T-helper 1 cell treated with Interleukin-12 subunit alpha and Interleukin-12 subunit beta and Interleukin-4 antibody, amounts not matched to agents 30 μg/mL and 1 μg/mL, for 36 hours (primary cell): ENCODE measurements at regions not wholly inside any gene's neighbourhood (a gene's known extent, or its start where the extent isn't known, plus 50 kb on each side); places are given as distances from the start of the nearest gene placed in this dataset.
"Not testable (repeated sequence)": the region's sequence is repeated elsewhere in the genome, so short reads cannot be mapped to it uniquely, and the experiment has no call there.

ENCODE experiments used
- H3K27ac Mint-ChIP-seq: one replicate; pipeline ENCODE4 v1.8.0; 2021; ENCODE audit warnings: mild to moderate bottlenecking, mixed read lengths
- H3K27me3 Mint-ChIP-seq: one replicate; pipeline ENCODE4 v1.8.0; 2021; ENCODE audit warnings: low read depth, mixed read lengths
- H3K36me3 Mint-ChIP-seq: one replicate; pipeline ENCODE4 v1.8.0; 2021; ENCODE audit warnings: low read depth, mixed read lengths
- H3K4me1 Mint-ChIP-seq: one replicate; pipeline ENCODE4 v1.8.0; 2021; ENCODE audit warnings: low read depth, mixed read lengths
- H3K4me3 Mint-ChIP-seq: one replicate; pipeline ENCODE4 v1.8.0; 2021; ENCODE audit warnings: mild to moderate bottlenecking, moderate library complexity, mixed read lengths
- H3K9me3 Mint-ChIP-seq: one replicate; pipeline ENCODE4 v1.8.0; 2021; ENCODE audit warnings: mixed read lengths

- H3K27me3 Mint-ChIP-seq, H3K4me3 Mint-ChIP-seq, H3K36me3 Mint-ChIP-seq, H3K4me1 Mint-ChIP-seq, H3K27ac Mint-ChIP-seq, H3K9me3 Mint-ChIP-seq: not testable (repeated sequence)
Observed at GRCh38 chr12:74281401-74282180, 256.0 kb upstream of the ATXN7L3B start.

DNA sequence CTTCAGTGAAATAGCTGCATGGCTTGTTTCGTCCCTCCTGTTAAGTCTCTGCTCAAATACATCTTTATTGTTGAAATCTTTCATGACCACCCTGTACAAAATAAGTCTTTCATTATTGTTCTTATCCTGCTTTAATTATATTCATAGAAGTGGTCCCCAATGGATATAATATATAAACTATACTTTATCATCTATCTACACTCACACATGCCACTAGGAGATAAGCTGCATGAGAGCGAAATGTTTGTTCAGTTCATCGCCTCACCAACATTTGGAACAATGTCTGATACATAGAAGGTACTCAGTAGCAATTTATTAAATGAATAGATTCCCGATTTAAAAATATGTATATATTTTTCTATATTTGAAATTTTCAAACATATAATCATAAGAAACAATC lies 254.0 kb upstream of the ATXN7L3B start:
- H3K27me3 Mint-ChIP-seq = no peaks in the 10 kb centered on the region
- H3K4me1 Mint-ChIP-seq = no peaks in the 10 kb centered on the region
- no peak overlapping the region for H3K27ac Mint-ChIP-seq
- H3K9me3 Mint-ChIP-seq = no peaks in the 10 kb centered on the region
- H3K36me3 Mint-ChIP-seq = no peaks in the 10 kb centered on the region
- no peak overlapping the region for H3K4me3 Mint-ChIP-seq

- no peaks in the 10 kb centered on the region for H3K4me1 Mint-ChIP-seq
- no peaks in the 10 kb centered on the region for H3K9me3 Mint-ChIP-seq
- no peak overlapping the region for H3K27ac Mint-ChIP-seq
- no peaks in the 10 kb centered on the region for H3K36me3 Mint-ChIP-seq
- H3K27me3 Mint-ChIP-seq = no peaks in the 10 kb centered on the region
- H3K4me3 Mint-ChIP-seq = no peak overlapping the region
Observed at GRCh38 chr12:74285773-74286172, 251.9 kb upstream of the ATXN7L3B start.

- H3K36me3 Mint-ChIP-seq = no peaks in the 10 kb centered on the region
- no peaks in the 10 kb centered on the region for H3K9me3 Mint-ChIP-seq
- H3K4me1 Mint-ChIP-seq = no peaks in the 10 kb centered on the region
- no peak overlapping the region for H3K27ac Mint-ChIP-seq
- H3K4me3 Mint-ChIP-seq = no peak overlapping the region
- H3K27me3 Mint-ChIP-seq = no peaks in the 10 kb centered on the region
Observed at GRCh38 chr12:74286254-74286653, 251.4 kb upstream of the ATXN7L3B start.

GRCh38 chr12:74292351-74293194 lies 245.1 kb upstream of the ATXN7L3B start:
- Mint-ChIP-seq H3K9me3 (no peaks in the 10 kb centered on the region), H3K4me1 (no peaks in the 10 kb centered on the region), H3K36me3 (no peaks in the 10 kb centered on the region), H3K27me3 (no peaks in the 10 kb centered on the region), H3K27ac (no peak overlapping the region), H3K4me3 (no peak overlapping the region)

GRCh38 chr12:74293689-74294131 lies 243.9 kb upstream of the ATXN7L3B start:
- no peak overlapping the region for H3K4me3 Mint-ChIP-seq
- H3K27ac Mint-ChIP-seq = no peak overlapping the region

DNA sequence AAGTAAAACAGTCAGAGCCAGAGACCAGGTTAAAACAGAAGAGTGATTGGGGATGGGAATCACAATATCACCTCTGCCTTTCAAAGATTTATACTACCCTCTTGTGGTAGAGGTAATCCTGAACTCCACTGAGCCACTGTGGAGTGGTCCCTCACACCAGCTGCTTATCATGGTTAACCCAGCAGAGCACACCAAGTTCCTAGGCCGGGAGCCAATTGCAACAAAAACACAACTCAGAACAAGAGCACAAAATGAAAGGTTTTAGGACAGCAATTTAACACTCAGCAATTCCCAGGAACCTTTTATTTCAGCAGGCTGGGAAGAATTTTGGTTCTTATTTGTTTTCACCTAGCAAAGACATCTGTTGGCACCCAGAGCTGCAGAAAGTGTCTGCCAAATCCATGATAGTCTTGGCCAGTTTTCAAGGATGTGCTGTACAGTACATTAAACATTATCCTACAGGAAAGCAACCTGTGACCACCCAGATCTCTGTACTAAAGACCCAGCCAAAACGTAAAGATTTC lies 220.5 kb upstream of the ATXN7L3B start:
- H3K4me1 Mint-ChIP-seq = no peaks in the 10 kb centered on the region
- H3K36me3 Mint-ChIP-seq = no peaks in the 10 kb centered on the region
- no peaks in the 10 kb centered on the region for H3K27me3 Mint-ChIP-seq
- no peaks in the 10 kb centered on the region for H3K9me3 Mint-ChIP-seq
- H3K27ac Mint-ChIP-seq = no peak overlapping the region
- no peak overlapping the region for H3K4me3 Mint-ChIP-seq

More at GRCh38 chr12:74293689-74294131, 243.9 kb upstream of the ATXN7L3B start:
- Mint-ChIP-seq H3K36me3 (no peaks in the 10 kb centered on the region), H3K4me1 (no peaks in the 10 kb centered on the region), H3K9me3 (no peaks in the 10 kb centered on the region), H3K27me3 (no peaks in the 10 kb centered on the region)

DNA sequence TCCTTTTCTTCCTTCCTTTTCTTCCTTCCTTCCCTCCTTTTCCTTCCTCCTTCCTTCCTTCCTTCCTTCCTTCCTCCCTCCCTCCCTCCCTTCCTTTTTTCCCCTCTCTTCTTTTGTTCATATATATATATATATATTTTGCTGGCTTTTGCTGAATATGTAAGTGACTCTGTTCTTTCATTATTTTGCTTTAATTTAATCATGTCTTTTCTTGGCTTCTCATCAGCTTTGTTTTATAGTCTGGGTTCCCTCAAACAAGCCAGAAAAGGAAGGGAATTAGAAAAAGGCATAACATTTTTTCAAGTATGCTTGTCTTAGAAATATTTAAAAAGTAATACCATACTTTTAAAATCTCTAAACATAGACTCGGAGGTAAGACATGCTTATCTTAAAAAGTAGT lies 219.9 kb upstream of the ATXN7L3B start:
- H3K4me3 Mint-ChIP-seq = no peak overlapping the region
- no peaks in the 10 kb centered on the region for H3K27me3 Mint-ChIP-seq
- H3K4me1 Mint-ChIP-seq = no peaks in the 10 kb centered on the region
- H3K36me3 Mint-ChIP-seq = no peaks in the 10 kb centered on the region
- H3K9me3 Mint-ChIP-seq = no peaks in the 10 kb centered on the region
- H3K27ac Mint-ChIP-seq = no peak overlapping the region

- Mint-ChIP-seq H3K27me3 (no peaks in the 10 kb centered on the region), H3K27ac (no peak overlapping the region), H3K9me3 (no peaks in the 10 kb centered on the region), H3K4me1 (no peaks in the 10 kb centered on the region), H3K4me3 (no peak overlapping the region), H3K36me3 (no peaks in the 10 kb centered on the region)
Observed at GRCh38 chr12:74319886-74320285, 217.7 kb upstream of the ATXN7L3B start.

- Mint-ChIP-seq H3K4me3 (no peak overlapping the region), H3K9me3 (no peaks in the 10 kb centered on the region), H3K27ac (no peak overlapping the region), H3K36me3 (no peaks in the 10 kb centered on the region), H3K4me1 (no peaks in the 10 kb centered on the region), H3K27me3 (no peaks in the 10 kb centered on the region)
Observed at GRCh38 chr12:74321381-74321780, 216.3 kb upstream of the ATXN7L3B start.

DNA sequence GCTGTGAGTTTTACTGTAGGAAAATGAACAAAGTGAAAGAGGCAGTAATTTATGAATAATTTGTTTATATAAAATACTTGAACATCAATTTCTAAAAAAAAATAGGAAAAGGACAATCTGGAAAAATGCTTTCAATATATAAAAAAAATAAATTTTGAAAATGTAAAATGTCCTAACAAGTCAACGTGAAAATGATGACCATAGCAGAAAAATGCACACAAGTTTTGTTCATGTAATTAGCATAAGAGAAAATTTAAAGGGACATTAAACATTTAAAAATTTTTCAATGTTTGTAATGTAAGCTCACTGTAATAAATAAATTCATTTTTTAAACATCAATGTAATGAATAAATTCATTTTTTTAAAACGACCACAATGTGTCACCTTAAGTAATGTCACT lies 214.8 kb upstream of the ATXN7L3B start:
- H3K36me3 Mint-ChIP-seq = no peaks in the 10 kb centered on the region
- no peaks in the 10 kb centered on the region for H3K27me3 Mint-ChIP-seq
- no peak overlapping the region for H3K4me3 Mint-ChIP-seq
- no peaks in the 10 kb centered on the region for H3K4me1 Mint-ChIP-seq
- no peak overlapping the region for H3K27ac Mint-ChIP-seq
- no peaks in the 10 kb centered on the region for H3K9me3 Mint-ChIP-seq

GRCh38 chr12:74328623-74329022 lies 209.0 kb upstream of the ATXN7L3B start:
- Mint-ChIP-seq H3K36me3 (no peaks in the 10 kb centered on the region), H3K4me3 (no peak overlapping the region), H3K9me3 (no peaks in the 10 kb centered on the region), H3K27ac (no peak overlapping the region), H3K4me1 (no peaks in the 10 kb centered on the region), H3K27me3 (no peaks in the 10 kb centered on the region)

- no peaks in the 10 kb centered on the region for H3K27me3 Mint-ChIP-seq
- H3K4me3 Mint-ChIP-seq = no peak overlapping the region
- H3K36me3 Mint-ChIP-seq = no peaks in the 10 kb centered on the region
- no peaks in the 10 kb centered on the region for H3K9me3 Mint-ChIP-seq
- H3K27ac Mint-ChIP-seq = no peak overlapping the region
- H3K4me1 Mint-ChIP-seq = no peaks in the 10 kb centered on the region
Observed at GRCh38 chr12:74334780-74335179, 202.9 kb upstream of the ATXN7L3B start.

DNA sequence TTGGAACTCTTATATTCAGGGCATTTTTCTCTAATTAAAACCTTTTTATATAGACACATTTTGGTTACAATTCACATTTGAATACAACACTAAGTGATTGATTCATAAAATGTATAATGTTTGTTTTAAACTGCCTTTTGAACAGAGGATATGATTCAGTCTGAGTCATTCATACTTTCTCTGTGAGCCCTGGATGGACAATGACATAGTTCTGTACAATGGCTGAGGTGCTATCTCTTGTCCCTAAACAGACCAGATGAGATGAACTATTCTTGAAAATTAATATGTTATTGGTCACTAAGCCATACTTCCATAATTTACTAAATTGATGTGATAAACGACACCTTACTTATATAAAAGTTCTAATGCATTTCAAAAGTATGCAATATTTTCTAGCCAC lies 199.7 kb upstream of the ATXN7L3B start:
- H3K27me3 Mint-ChIP-seq = no peaks in the 10 kb centered on the region
- H3K4me1 Mint-ChIP-seq = no peaks in the 10 kb centered on the region
- no peak overlapping the region for H3K27ac Mint-ChIP-seq
- H3K4me3 Mint-ChIP-seq = no peak overlapping the region
- no peaks in the 10 kb centered on the region for H3K36me3 Mint-ChIP-seq
- H3K9me3 Mint-ChIP-seq = no peaks in the 10 kb centered on the region

GRCh38 chr12:74339211-74339610 lies 198.4 kb upstream of the ATXN7L3B start:
- H3K4me3 Mint-ChIP-seq = no peak overlapping the region
- no peak overlapping the region for H3K27ac Mint-ChIP-seq
- H3K9me3 Mint-ChIP-seq = no peaks in the 10 kb centered on the region
- no peaks in the 10 kb centered on the region for H3K27me3 Mint-ChIP-seq
- H3K36me3 Mint-ChIP-seq = no peaks in the 10 kb centered on the region
- no peaks in the 10 kb centered on the region for H3K4me1 Mint-ChIP-seq
